IPS-18a (cell line): ENCODE measurements at regions not wholly inside any gene's neighbourhood (a gene's known extent, or its start where the extent isn't known, plus 50 kb on each side); places are given as distances from the start of the nearest gene placed in this dataset.
"Not testable (repeated sequence)": the region's sequence is repeated elsewhere in the genome, so short reads cannot be mapped to it uniquely, and the experiment has no call there.

ENCODE experiments used
- H3K27ac ChIP-seq: one replicate; pipeline ENCODE4 v1.5.1; 2013; ENCODE audit warnings: low read length
- H3K27me3 ChIP-seq: one replicate; pipeline ENCODE4 v1.6.1; 2013; ENCODE audit warnings: mild to moderate bottlenecking, low read length; ENCODE audit not compliant: control insufficient read depth, insufficient read depth
- H3K36me3 ChIP-seq: one replicate; pipeline ENCODE4 v1.6.1; 2013; ENCODE audit warnings: low read depth, low read length; ENCODE audit not compliant: control insufficient read depth
- H3K4me1 ChIP-seq: one replicate; pipeline ENCODE4 v1.6.1; 2013; ENCODE audit warnings: low read depth, low read length; ENCODE audit not compliant: control insufficient read depth
- H3K4me3 ChIP-seq: one replicate; pipeline ENCODE4 v1.5.1; 2013; ENCODE audit warnings: low read length
- H3K9ac ChIP-seq: one replicate; pipeline ENCODE4 v1.6.1; 2013; ENCODE audit warnings: mild to moderate bottlenecking, low read length, moderate library complexity
- H3K9me3 ChIP-seq: one replicate; pipeline ENCODE4 v1.6.1; 2013; ENCODE audit warnings: low read depth, low read length; ENCODE audit not compliant: control insufficient read depth

- not testable (repeated sequence) for H3K9ac ChIP-seq, H3K4me1 ChIP-seq, H3K27me3 ChIP-seq, H3K36me3 ChIP-seq, H3K4me3 ChIP-seq, H3K9me3 ChIP-seq, H3K27ac ChIP-seq
These were observed 187.4 kb upstream of the AGTR2 start for GRCh38 chrX:115983148-115983547.

GRCh38 chrX:115987464-115987863 is 183.1 kb upstream of the AGTR2 start:
- H3K9me3 ChIP-seq, H3K27me3 ChIP-seq, H3K4me3 ChIP-seq, H3K36me3 ChIP-seq, H3K9ac ChIP-seq, H3K27ac ChIP-seq, H3K4me1 ChIP-seq: not testable (repeated sequence)

- no peaks in the 10 kb centered on the region for H3K36me3 ChIP-seq
- H3K27me3 ChIP-seq = no peaks in the 10 kb centered on the region
- no peak overlapping the region for H3K27ac ChIP-seq
- H3K9me3 ChIP-seq = no peaks in the 10 kb centered on the region
- no peak overlapping the region for H3K4me3 ChIP-seq
- no peaks in the 10 kb centered on the region for H3K4me1 ChIP-seq
- no peak overlapping the region for H3K9ac ChIP-seq
These were observed 181.7 kb upstream of the AGTR2 start for GRCh38 chrX:115988825-115989224.

GRCh38 chrX:115989686-115990085 is 180.9 kb upstream of the AGTR2 start:
- Histone ChIP-seq H3K9ac (no peak overlapping the region), H3K4me1 (no peaks in the 10 kb centered on the region), H3K9me3 (no peaks in the 10 kb centered on the region), H3K4me3 (no peak overlapping the region), H3K27ac (no peak overlapping the region), H3K36me3 (no peaks in the 10 kb centered on the region), H3K27me3 (no peaks in the 10 kb centered on the region)

- Histone ChIP-seq H3K27ac (no peak overlapping the region), H3K9ac (no peak overlapping the region)
These were observed 161.2 kb upstream of the AGTR2 start for GRCh38 chrX:116009346-116009745.

GRCh38 chrX:116009861-116010710 is 160.5 kb upstream of the AGTR2 start:
- no peak overlapping the region for H3K9ac ChIP-seq
- H3K9me3 ChIP-seq = peaks cover 5% of the 10 kb centered on the region
- H3K36me3 ChIP-seq = no peaks in the 10 kb centered on the region
- peaks cover 13% of the 10 kb centered on the region for H3K4me1 ChIP-seq
- no peak overlapping the region for H3K27ac ChIP-seq
- H3K27me3 ChIP-seq = peaks cover 3% of the 10 kb centered on the region
- no peak overlapping the region for H3K4me3 ChIP-seq

More at GRCh38 chrX:116009346-116009745, 161.2 kb upstream of the AGTR2 start:
- Histone ChIP-seq H3K27me3 (peaks cover 3% of the 10 kb centered on the region), H3K4me1 (peaks cover 13% of the 10 kb centered on the region), H3K9me3 (peaks cover 5% of the 10 kb centered on the region), H3K36me3 (no peaks in the 10 kb centered on the region), H3K4me3 (no peak overlapping the region)

GRCh38 chrX:116010939-116011338 is 159.6 kb upstream of the AGTR2 start:
- Histone ChIP-seq H3K4me3 (no peak overlapping the region), H3K27me3 (peaks cover 3% of the 10 kb centered on the region), H3K27ac (no peak overlapping the region), H3K9me3 (peaks cover 5% of the 10 kb centered on the region), H3K9ac (no peak overlapping the region), H3K36me3 (no peaks in the 10 kb centered on the region), H3K4me1 (peaks cover 13% of the 10 kb centered on the region)

- H3K4me1 ChIP-seq = no peaks in the 10 kb centered on the region
- H3K4me3 ChIP-seq = no peak overlapping the region
- no peak overlapping the region for H3K9ac ChIP-seq
- no peak overlapping the region for H3K27ac ChIP-seq
- H3K9me3 ChIP-seq = peaks cover 4% of the 10 kb centered on the region
- no peaks in the 10 kb centered on the region for H3K36me3 ChIP-seq
- H3K27me3 ChIP-seq = no peaks in the 10 kb centered on the region
These were observed 139.2 kb upstream of the AGTR2 start for GRCh38 chrX:116031331-116031730.
